ENCODE measurements at regions not wholly inside any gene's neighbourhood (a gene's known extent, or its start where the extent isn't known, plus 50 kb on each side); places are given as distances from the start of the nearest gene placed in this dataset.
"Not testable (repeated sequence)": the region's sequence is repeated elsewhere in the genome, so short reads cannot be mapped to it uniquely, and the experiment has no call there.

- DNase-seq: no peak
These were observed 106.3 kb upstream of the DLG1 start for GRCh38 chr3:197404754-197405153.

DNA sequence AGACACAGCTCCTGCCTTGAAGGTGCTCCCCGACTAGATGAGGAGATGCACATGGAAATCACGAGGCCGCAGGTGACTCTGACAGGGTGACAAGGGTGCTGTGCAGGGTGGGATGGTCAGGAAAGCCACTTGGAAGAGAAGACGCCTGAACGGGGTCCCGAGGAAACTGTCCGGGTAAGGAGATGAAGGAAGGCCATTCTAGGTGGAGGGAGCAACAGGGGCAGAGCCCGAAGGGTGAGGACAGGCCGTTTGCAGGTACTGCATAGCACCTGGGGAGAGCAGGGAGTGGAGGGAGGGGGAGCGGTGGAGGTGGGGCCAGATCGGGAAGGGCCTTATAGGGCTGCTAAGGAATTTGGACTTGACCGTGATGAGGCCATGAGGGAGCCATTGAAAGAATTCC, 105.6 kb upstream of the DLG1 start:
- no peak for DNase-seq

DNA sequence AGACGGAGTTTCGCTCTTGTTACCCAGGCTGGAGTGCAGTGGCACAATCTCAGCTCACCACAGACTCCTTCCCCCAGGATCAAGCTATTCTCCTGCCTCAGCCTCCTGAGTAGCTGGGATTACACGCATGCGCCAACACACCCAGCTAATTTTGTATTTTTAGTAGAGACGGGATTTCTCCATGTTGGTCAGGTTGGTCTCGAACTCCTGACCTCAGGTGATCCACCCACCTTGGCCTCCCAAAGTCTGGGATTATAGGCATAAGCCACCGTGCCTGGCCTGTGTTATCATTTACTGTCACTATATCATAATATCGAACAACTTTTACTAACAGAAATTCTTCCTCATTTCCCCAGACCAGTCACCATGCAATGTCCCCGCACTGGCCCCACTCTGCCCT, 104.0 kb upstream of the DLG1 start:
- not testable (repeated sequence) for DNase-seq

GRCh38 chr3:197399486-197399885, 101.1 kb upstream of the DLG1 start:
- no peak for DNase-seq

GRCh38 chr3:197398286-197398878, 100.0 kb upstream of the DLG1 start:
- DNase-seq: no peak

DNA sequence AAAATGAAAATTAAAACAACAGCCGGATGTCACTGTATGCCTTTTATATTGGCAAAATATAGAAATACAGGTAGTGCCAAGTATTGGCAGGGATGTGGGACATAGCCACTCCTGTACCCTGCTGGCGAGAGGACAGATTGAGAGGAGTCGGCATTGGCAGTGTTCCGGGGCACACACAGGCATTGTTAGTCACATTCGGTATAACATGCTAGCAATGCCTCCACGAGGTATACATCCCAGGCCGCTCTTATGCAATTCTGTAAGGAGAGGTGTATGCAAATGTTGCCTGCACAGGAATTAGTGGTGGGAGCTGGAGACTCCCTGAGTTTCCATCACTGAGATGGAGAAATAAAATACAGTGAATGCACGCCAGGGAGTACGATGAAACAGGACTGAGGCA, 99.4 kb upstream of the DLG1 start:
- DNase-seq: no peak

GRCh38 chr3:197394464-197395321, 96.3 kb upstream of the DLG1 start:
- peak; percentile 7 for DNase-seq

DNA sequence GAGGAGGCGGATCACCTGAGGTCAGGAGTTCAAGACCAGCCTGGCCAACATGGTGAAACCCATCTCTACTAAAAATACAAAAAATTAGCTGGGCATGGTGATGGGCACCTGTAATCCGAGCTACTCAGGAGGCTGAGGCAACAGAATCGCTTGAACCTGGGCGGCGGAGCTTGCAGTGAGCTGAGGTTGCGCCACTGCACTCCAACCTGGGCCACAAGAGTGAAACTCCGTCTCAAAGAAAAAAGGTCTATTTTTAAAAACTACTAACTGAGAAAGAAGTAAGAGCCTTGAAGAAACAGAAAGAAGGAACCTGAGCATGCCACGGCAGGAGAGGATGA, 95.7 kb upstream of the DLG1 start:
- not testable (repeated sequence) for DNase-seq

- no peak for DNase-seq
These were observed 95.3 kb upstream of the DLG1 start for GRCh38 chr3:197393711-197394110.

DNA sequence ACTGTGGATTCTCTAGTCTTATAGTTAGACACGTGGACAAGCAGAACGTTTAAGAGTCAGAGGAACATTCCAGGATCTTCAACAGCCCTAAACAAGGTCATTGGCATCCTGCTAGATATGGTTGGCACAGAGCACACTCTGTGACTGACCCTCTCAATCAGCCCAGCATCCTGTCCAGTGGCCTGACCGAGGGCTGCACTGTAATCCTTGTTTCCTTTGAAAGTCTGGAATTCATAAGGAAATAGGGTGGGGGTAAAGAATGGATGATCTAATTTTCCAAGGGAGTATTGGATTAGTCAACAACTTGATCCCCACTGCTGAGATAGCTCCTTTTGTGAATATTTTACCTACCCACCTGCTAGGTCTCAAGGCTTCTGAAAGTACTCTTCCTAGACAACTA, 94.5 kb upstream of the DLG1 start:
- DNase-seq: no peak

GRCh38 chr3:197381371-197381770, 83.0 kb upstream of the DLG1 start:
- DNase-seq: no peak

GRCh38 chr3:197380786-197381185, 82.4 kb upstream of the DLG1 start:
- no peak for DNase-seq

DNA sequence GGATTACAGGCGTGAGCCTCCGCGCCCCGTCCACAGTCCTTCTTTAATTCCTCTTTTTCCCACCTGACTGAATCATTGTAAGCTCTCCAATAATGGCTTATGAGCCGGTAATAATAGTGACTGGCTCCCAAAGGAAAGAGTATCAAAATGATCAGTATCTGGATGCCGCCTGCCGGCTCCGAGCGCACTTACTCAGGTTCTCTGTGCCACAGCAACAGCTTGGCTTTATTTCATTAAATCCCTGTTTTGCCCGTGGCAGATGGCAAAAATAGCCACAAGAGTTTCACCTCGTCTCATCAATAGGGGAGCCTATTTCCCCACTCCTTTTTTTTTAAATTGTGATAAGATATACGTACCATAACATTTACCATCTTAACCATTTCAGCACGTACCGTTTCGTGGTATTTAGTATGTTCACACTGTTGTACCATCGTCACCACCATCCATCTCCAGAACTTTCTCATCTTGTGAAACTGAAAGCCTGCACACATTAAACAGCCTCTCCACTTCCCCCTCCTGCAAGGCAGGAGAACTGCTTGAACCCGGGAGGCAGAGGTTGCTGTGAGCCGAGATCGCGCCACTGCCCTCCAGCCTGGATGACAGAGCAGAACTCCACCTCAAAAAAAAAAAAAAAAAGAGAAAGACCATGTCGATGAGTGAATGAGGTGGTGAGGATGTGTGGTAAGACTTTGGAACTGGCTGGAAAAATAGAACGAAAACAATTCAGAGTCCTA, 80.7 kb upstream of the DLG1 start:
- DNase-seq: no peak

DNA sequence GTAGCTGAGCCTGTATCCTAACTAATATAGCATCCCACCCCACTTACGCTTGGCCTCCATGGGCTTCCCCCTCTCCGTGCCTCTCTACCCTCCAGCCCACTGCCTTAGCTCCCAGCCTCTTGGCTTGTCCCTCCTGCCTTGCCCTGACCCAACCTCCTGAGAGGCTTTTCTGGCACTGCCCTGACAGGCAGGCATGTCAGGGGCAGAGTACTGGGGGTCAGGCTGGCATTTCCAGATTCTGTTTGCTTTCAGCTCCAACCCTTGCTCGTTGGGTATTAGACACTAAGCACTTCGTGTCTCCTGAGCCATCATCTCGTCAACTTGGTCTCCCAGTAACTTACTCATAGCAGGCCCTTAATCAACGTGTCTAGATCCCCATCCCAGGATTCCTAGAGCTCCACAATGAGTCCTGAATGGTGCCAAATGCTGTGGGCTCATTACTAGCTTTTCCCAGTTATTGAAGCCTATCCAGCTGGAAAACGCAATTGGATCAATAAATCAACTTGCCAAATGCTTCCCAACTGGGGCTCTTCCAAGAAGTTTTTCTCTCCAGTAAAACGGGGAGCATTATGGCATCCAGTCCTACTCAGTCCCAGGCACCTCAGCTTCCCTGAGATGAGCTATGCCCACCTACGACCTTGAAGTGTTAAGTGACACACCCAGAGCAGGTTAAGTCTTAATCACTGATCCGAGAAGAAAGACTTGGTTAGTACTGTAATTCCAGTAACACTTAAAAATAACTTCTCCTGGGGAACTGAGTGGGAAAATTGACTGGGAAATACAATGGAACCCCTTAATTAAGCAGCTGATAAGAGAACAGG, 78.5 kb upstream of the DLG1 start:
- no peak for DNase-seq

- no peak for DNase-seq
These were observed 77.6 kb upstream of the DLG1 start for GRCh38 chr3:197376020-197376419.

- DNase-seq: no peak
These were observed 76.6 kb upstream of the DLG1 start for GRCh38 chr3:197375001-197375441.

GRCh38 chr3:197373096-197373495, 74.7 kb upstream of the DLG1 start:
- no peak for DNase-seq

- no peak for DNase-seq
These were observed 73.7 kb upstream of the DLG1 start for GRCh38 chr3:197372047-197372661.

GRCh38 chr3:197371591-197372046, 73.2 kb upstream of the DLG1 start:
- no peak for DNase-seq

DNA sequence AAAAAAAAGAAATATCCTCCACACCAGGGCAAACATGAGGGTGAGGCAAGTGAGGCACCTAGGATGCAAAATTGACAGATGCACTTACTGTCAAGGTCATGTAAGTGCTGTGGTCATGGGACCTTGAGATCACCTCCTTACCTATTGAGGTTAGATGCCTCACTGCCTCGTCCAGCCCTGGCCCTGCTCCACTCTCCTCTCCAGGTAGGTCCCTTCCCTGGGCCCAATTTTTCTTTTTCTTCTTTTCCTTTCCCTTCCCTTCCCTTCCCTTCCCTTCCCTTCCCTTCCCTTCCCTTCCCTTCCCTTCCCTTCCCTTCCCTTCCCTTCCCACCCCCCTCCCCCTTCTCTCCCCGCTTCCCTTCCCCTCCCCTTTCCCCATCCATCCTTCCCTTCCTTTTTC, 71.1 kb upstream of the DLG1 start:
- no peak for DNase-seq

GRCh38 chr3:197368821-197369220, 70.4 kb upstream of the DLG1 start:
- DNase-seq: no peak

DNA sequence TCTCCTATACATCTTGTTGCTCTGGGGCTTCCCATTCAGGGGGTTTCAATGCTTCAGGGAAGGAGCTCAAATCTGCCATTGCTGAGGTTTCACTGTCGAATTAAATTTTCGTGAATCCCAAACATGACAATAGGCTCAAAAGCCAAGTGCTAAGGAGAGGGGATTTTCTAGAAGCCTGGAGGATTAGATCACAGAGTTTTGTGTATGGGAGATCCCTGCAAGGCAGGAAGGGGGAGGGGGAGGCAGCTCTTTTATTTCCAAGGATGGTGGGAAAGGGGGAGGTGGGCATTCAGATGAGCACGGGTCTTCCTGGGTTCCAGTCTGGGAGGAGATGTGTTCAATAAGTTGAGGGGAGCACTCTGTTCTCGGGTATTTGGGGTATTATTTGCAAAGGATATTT, 69.9 kb upstream of the DLG1 start:
- DNase-seq: no peak
